HG03460 (cell line): ENCODE measurements at regions not wholly inside any gene's neighbourhood (a gene's known extent, or its start where the extent isn't known, plus 50 kb on each side); places are given as distances from the start of the nearest gene placed in this dataset.

Experiments
- ATAC-seq: cut with Tn5 transposase; IDR thresholded peaks from one replicate; pipeline ENCODE4 v1.9.1; 2021; ENCODE audit not compliant: unreplicated experiment

GRCh38 chr9:22278426-22278825 lies 168.2 kb upstream of the DMRTA1 start:
- no peak for ATAC-seq

DNA sequence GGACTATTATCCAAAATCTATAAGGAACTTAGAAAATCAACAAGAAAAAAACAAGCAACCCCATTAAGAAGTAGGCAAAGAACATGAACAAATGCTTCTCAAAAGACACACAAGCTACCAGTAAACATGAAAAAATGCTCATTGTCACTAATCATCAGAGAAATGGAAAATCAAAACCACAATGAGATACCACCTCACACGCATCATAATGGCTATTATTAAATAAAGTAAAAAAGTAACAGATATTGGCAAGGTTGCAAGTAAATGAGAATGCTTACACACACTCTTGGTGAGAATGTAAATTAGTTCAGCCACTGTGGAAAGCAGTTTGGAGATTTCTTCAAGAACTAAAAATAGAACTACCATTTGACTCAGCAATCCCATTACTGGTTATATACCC lies 167.0 kb upstream of the DMRTA1 start:
- ATAC-seq = no peak

GRCh38 chr9:22285066-22285465 lies 161.6 kb upstream of the DMRTA1 start:
- no peak for ATAC-seq

DNA sequence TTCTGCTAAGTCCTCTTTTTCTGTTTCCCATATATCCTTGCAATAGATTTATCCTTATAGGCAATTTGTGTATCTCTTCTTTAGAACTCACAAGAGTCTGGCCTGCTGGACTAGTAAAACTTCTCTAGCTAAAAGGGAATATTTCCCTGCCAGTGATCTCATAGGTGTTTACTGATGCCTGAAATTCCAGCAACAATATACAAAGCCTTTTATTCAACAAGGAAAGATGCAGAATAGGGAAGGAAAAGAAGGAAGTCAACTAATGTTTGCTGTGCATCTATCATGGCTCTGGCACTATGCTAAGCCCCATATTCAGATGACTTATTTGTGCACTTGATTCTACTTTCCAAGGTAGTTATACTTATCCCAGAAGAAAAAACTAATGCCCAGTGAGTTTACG lies 160.0 kb upstream of the DMRTA1 start:
- no peak for ATAC-seq

GRCh38 chr9:22288661-22289060 lies 158.0 kb upstream of the DMRTA1 start:
- ATAC-seq = no peak

DNA sequence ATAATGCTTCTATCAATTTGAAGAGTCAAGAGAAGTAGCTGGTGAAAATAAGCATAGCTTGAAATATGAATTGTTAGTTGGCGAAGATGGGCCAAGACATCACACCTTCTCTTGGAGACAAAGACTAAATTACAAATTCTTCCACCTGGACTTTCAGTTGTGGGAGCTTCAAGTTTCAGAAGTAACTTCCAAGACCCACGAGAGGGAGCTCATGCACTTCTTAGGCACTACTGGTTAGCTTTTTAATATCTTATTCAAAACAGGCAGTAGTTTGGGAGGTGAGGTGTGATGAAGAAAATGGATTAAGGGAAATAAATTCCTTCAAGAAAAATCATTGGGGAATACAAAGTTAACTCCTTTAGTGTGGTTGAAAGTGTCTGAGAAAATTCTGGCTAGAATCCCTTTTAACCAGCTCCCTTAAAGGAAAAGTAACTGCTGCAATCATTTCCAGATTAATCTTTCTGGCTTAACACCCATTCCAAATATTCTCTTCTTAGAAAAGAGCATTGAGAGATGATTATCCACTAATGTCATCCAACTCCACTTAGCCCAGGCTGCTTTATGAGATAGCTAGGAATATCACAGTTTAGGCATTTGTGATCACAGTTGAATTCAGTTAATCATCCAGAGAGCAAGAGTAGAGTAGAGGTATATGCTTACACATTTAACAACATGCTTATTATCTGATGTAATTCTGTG lies 139.5 kb upstream of the DMRTA1 start:
- no peak for ATAC-seq

- no peak for ATAC-seq
These were observed 138.4 kb upstream of the DMRTA1 start for GRCh38 chr9:22308177-22308576.

GRCh38 chr9:22316645-22317044 lies 130.0 kb upstream of the DMRTA1 start:
- no peak for ATAC-seq

DNA sequence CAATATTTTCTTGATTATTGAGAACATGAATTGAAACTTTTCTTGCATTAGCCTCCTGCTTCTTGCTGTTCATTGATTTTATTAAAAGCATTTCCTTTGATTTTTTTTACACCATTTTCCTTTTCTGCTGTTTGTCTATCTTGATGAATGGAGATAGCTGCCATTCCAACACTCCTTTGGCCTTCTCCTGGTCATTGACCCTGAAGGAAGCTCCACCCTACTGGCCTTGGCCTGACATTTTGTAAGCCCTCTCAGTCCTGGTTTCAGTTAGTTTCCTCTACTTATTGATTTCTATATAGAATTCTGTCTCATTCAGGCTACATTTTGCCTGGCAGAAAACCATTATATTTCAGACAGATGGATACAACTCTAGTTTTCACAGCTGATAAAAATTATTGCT lies 115.1 kb upstream of the DMRTA1 start:
- no peak for ATAC-seq

- ATAC-seq = no peak
These were observed 114.4 kb upstream of the DMRTA1 start for GRCh38 chr9:22332202-22332601.

- no peak for ATAC-seq
These were observed 109.4 kb upstream of the DMRTA1 start for GRCh38 chr9:22337261-22337660.

- ATAC-seq = no peak
These were observed 104.0 kb upstream of the DMRTA1 start for GRCh38 chr9:22342491-22343217.

DNA sequence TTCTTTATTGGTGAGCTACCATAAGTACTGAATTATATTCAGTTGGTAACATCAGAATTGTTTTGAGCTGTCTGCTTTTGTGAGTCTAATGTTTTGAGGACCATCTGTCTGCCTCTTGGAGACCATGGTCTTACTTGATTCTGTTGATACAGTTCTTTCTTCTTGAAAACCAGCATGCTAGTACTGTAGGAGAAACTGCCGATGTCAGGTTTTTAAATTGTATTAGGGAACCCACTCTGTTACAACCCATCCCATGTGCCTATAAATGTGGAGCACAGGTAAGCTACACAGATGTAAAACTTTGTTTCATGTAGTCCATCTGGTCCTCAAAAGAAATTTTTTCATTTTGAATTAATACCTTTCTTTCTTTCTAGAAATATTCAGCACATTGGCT lies 103.4 kb upstream of the DMRTA1 start:
- ATAC-seq = no peak

GRCh38 chr9:22354699-22355384 lies 91.8 kb upstream of the DMRTA1 start:
- ATAC-seq = no peak

- no peak for ATAC-seq
These were observed 89.6 kb upstream of the DMRTA1 start for GRCh38 chr9:22356985-22357384.

GRCh38 chr9:22363421-22363887 lies 83.2 kb upstream of the DMRTA1 start:
- no peak for ATAC-seq

GRCh38 chr9:22373636-22374035 lies 73.0 kb upstream of the DMRTA1 start:
- no peak for ATAC-seq

DNA sequence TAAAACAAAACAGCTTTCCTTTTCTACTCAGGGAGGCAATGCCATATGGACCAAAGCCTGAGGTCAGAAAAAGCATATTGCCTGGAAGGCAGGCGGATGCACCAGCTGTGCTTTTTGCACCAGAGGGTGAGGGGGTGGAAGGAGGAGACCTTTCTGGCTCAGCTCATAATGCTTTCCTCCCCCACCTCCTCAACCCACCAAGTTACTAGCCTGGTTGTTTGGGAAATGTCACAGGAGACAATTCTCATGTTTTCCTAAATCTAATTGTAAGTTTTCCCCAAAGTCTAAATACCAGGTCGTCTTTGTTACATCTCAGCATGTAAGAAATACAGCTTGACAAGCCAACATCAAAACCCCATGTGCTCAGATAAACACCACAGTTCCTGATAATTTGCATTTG lies 72.6 kb upstream of the DMRTA1 start:
- no peak for ATAC-seq

DNA sequence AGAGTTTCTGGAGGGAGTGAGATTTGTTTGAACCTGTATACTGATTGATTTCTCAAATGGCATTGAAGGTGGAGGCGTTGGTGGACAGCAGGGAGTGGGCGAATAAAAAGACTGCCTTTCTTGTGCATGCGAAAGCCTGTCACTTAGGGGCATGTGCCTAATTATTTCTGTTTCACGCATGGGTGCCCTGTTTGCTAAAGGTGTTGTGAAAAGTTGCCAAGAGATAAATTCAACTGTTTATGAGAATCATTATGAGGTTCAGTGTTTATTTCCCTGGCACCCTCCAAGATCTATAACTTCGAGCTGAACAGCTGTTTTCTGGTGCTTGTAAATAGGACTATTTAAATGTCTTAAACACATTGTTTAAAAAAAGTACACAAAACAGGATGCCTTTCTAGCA lies 67.4 kb upstream of the DMRTA1 start:
- ATAC-seq = no peak

DNA sequence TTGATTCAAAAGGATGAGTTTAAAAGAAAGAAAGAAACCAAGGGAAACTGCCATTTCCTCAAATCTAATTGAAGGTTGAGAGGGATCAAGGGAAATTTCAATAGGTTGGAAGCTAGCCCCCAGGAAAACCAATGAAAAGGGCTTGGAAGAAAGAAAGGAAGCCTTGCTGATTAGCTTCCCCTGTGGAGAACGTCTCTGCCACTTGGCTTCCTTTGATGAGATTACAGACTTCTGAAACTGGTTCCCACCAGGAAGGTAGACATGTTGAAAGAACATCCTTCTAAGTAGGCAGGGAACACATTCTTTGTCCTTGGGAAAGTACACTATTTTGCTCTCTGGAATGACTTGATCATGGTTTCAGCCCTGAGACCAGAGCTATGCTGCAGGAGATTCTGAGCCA lies 65.5 kb upstream of the DMRTA1 start:
- ATAC-seq = no peak

DNA sequence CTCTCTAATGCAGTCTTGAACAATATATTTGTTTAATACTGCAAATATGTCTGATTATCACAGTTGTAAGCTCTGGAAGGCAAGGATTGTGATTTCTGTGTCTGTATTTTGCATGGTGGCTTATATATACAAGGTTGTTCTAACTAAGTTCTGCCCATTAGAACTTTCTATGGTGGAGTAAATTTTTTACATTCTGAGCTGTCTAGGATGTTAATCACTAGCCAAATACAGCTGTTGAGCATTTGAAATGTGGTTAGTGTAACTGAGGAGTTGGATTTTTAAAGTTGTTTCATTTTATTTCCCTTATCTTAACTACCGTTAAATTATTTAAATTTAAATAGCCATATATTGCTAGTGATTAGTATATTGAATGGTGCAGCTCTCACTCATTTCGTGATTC lies 64.3 kb upstream of the DMRTA1 start:
- ATAC-seq = no peak

DNA sequence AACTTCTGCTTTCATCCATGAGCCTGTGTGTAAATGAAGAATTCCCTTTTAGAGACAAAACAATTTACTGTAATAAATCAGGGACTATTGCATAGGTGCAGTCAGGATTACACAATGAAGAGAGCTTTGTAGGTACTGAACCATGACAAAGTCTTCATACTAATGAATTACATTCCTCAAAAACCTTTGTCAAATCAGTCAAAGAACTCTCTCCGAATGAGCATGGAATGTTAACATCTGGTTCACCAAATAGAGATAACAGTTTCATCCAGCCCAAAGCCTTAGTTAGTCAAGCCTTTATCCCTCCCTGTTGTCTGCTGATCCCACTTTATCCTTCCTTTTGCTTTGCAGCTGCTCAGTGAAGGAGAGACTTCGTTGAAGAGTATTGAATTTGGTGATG lies 62.9 kb upstream of the DMRTA1 start:
- no peak for ATAC-seq
